Skeletal muscle cell (primary cell): ENCODE measurements at regions not wholly inside any gene's neighbourhood (a gene's known extent, or its start where the extent isn't known, plus 50 kb on each side); places are given as distances from the start of the nearest gene placed in this dataset.
"Not testable (repeated sequence)": the region's sequence is repeated elsewhere in the genome, so short reads cannot be mapped to it uniquely, and the experiment has no call there.

Experiments used
- DNase-seq: peaks from one replicate; pipeline ENCODE4 v3.0.0-alpha.2; 2010; ENCODE audit warnings: low read depth
- H3K4me3 ChIP-seq: 2 replicates; pipeline ENCODE4 v1.5.1; 2011; ENCODE audit warnings: low read depth, mild to moderate bottlenecking, control low read depth, low read length, moderate library complexity

GRCh38 chr20:26373066-26373465 is 676.4 kb upstream of the ZNF337 start:
- H3K4me3 ChIP-seq, DNase-seq: not testable (repeated sequence)

- no peak for DNase-seq
- H3K4me3 ChIP-seq, result no peak overlapping the region
Measured at GRCh38 chr20:26354511-26354910, 657.9 kb upstream of the ZNF337 start.

GRCh38 chr20:26347396-26347795 is 650.7 kb upstream of the ZNF337 start:
- no peak for DNase-seq
- H3K4me3 ChIP-seq, result no peak overlapping the region

- DNase-seq, H3K4me3 ChIP-seq: not testable (repeated sequence)
Measured at GRCh38 chr20:26340460-26341065, 643.9 kb upstream of the ZNF337 start.

GRCh38 chr20:26324177-26324576 is 627.5 kb upstream of the ZNF337 start:
- DNase-seq, result no peak
- H3K4me3 ChIP-seq, result no peak overlapping the region

- H3K4me3 ChIP-seq, result no peak overlapping the region
- no peak for DNase-seq
Measured at GRCh38 chr20:26315054-26315453, 618.4 kb upstream of the ZNF337 start.

- not testable (repeated sequence) for H3K4me3 ChIP-seq, DNase-seq
Measured at GRCh38 chr20:26309720-26310119, 613.1 kb upstream of the ZNF337 start.

GRCh38 chr20:26308961-26309360 is 612.3 kb upstream of the ZNF337 start:
- H3K4me3 ChIP-seq, result no peak overlapping the region
- DNase-seq, result no peak

- DNase-seq, result no peak
- H3K4me3 ChIP-seq, result no peak overlapping the region
Measured at GRCh38 chr20:26295006-26295405, 598.4 kb upstream of the ZNF337 start.

GRCh38 chr20:26288379-26289061 is 591.9 kb upstream of the ZNF337 start:
- not testable (repeated sequence) for DNase-seq, H3K4me3 ChIP-seq

GRCh38 chr20:26279238-26279637 is 582.6 kb upstream of the ZNF337 start:
- no peak overlapping the region for H3K4me3 ChIP-seq
- DNase-seq, result no peak

GRCh38 chr20:26277339-26277738 is 580.7 kb upstream of the ZNF337 start:
- H3K4me3 ChIP-seq, result no peak overlapping the region
- DNase-seq, result no peak

- no peak overlapping the region for H3K4me3 ChIP-seq
- no peak for DNase-seq
Measured at GRCh38 chr20:26276554-26277210, 580.0 kb upstream of the ZNF337 start.

- not testable (repeated sequence) for H3K4me3 ChIP-seq, DNase-seq
Measured at GRCh38 chr20:26268762-26269161, 572.1 kb upstream of the ZNF337 start.

GRCh38 chr20:26260925-26261324 is 564.3 kb upstream of the ZNF337 start:
- DNase-seq, H3K4me3 ChIP-seq: not testable (repeated sequence)

GRCh38 chr20:26252311-26252975 is 555.8 kb upstream of the ZNF337 start:
- H3K4me3 ChIP-seq, DNase-seq: not testable (repeated sequence)

GRCh38 chr20:26251376-26251775 is 554.7 kb upstream of the ZNF337 start:
- not testable (repeated sequence) for DNase-seq, H3K4me3 ChIP-seq

- DNase-seq, H3K4me3 ChIP-seq: not testable (repeated sequence)
Measured at GRCh38 chr20:26250249-26251114, 553.8 kb upstream of the ZNF337 start.

GRCh38 chr20:26243731-26244130 is 547.1 kb upstream of the ZNF337 start:
- no peak overlapping the region for H3K4me3 ChIP-seq
- DNase-seq, result no peak
